ENCODE measurements at regions not wholly inside any gene's neighbourhood (a gene's known extent, or its start where the extent isn't known, plus 50 kb on each side); places are given as distances from the start of the nearest gene placed in this dataset.

DNA sequence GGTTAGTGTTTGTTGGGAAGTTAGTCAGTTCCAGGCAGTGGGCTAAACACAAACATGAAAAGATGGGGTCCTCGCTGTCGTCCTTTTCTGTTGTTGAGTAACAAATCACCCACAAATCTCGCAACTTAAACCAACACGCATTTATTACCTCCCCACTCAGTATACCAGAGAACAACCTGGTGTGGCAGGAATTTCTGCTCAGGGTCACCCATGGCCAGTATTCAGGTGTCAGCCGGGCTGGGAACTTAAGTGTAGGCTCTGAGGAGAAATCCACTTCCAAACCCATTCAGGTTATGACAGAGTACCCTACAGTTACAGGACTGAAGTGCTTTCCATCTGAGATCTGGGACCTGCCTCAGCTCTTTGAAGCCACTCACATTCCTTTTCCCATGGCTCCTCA is 73.6 kb upstream of the SP4 start:
- ChIA-PET CTCF (no interaction called here), POLR2A (no interaction called here)
- no peak for DNase-seq (ENCODE audit: extremely low spot score)
- TF ChIP-seq, protein P1, sequence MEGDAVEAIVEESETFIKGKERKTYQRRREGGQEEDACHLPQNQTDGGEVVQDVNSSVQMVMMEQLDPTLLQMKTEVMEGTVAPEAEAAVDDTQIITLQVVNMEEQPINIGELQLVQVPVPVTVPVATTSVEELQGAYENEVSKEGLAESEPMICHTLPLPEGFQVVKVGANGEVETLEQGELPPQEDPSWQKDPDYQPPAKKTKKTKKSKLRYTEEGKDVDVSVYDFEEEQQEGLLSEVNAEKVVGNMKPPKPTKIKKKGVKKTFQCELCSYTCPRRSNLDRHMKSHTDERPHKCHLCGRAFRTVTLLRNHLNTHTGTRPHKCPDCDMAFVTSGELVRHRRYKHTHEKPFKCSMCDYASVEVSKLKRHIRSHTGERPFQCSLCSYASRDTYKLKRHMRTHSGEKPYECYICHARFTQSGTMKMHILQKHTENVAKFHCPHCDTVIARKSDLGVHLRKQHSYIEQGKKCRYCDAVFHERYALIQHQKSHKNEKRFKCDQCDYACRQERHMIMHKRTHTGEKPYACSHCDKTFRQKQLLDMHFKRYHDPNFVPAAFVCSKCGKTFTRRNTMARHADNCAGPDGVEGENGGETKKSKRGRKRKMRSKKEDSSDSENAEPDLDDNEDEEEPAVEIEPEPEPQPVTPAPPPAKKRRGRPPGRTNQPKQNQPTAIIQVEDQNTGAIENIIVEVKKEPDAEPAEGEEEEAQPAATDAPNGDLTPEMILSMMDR (IDR thresholded peaks at IDR 0.05; ENCODE audit: control extremely low read depth, extremely low read depth, low read depth, missing control alignments) = no peak

DNA sequence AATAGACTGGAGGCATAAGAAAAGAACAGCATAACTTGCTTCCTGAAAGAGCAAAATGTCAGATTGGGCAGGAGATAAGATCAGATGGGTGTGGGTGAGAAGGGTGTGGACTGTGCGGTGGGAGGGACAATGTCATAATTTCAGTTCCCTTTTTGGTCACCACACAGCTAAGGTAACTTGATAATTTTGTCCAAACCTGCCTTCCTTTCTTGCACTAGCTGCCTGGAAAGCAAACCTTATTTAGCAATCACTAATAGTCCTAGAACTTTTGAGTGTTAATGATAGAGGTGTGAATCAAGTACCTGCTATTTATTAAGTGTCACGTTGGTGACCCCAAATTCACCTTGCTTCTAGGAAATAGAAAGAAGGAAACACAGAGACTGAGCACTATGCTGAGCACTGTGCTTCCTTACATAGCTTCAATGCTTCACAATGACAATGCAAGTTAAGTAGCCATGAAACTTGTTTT is 72.4 kb upstream of the SP4 start:
- POLR2A ChIA-PET = no interaction called here
- DNase-seq (ENCODE audit: extremely low spot score) = peak; percentile 64
- TF ChIP-seq, protein P1 (IDR thresholded peaks at IDR 0.05; ENCODE audit: control extremely low read depth, extremely low read depth, low read depth, missing control alignments) = no peak
- CTCF ChIA-PET = interaction anchor here (1.1 to 1.2 kb wide), 2 partner anchors 9 to 16 kb away, joined by 3 read pairs; no protein-coding TSS in a partner anchor

DNA sequence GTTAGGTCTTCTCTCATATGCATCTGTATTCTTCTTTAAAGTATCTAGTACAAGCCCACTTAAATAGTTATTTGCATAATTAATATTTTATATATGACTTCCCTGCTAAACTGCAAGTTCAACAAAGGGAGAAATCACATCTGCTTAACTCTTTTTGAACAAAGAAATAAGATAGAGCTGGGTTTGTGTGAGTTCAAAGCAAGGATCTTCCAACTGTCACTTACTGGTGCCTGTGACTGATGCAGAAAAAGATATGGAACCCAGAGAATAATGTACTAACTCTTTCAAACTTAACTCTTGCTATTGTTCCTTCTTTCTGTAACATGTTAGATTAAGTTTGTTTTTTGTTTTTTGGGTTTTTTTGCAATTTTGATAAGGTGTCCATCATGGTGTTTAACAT is 71.3 kb upstream of the SP4 start:
- ChIA-PET CTCF (interaction anchor here (1.0 to 1.9 kb wide), 2 partner anchors 10 to 14 kb away, joined by 3 to 6 read pairs; no protein-coding TSS in a partner anchor), POLR2A (no interaction called here)
- TF ChIP-seq, protein P1 (IDR thresholded peaks at IDR 0.05; ENCODE audit: control extremely low read depth, extremely low read depth, low read depth, missing control alignments) = no peak
- no peak for DNase-seq (ENCODE audit: extremely low spot score)

DNA sequence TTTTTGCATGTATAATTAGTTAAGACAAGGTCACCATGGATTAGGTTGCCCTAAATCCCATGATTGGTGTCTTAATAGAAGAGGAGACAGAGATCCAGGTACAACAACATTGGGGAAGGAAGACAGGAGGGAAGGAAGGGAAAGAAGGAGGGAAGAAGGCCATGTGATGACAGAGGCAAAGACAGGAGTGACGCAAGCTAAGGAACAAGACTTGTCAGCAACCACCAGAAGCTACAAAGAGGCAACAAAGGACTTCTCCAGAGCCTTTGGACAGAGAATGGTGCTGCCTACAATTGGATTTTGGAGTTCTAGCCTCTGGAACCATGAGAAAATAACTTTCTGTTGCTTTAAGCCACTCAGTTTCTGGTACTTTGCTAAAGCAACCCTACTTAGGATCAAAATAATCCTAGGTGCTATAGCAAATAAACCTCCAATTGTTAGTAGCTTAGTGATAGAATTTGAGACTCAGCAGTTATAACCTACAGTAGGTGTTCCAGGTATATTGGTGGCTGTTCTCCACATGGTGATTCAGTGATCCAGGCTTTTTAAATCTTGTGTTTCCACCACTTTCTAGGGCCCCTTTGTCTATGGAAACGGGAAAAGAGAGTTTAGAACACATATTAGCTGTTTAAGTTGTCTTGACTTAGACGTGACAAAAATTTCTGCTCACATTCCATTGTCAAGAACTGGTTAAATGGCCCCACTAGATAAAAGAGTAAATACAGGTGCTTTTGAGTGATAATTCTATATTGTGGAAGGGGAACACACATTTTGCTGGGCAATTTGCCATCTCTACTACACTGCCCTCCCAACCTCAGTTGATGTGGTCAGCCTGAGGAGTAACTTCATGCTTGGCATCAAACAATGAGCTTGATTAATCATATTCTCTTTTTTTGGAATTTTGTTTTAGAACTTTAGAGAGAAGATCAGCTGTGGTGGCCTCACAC is 70.5 kb upstream of the SP4 start:
- CTCF ChIA-PET = interaction anchor here (1.0 to 2.1 kb wide), 4 partner anchors 11 to 20 kb away, joined by 3 to 6 read pairs (median 4); no protein-coding TSS in a partner anchor
- DNase-seq (ENCODE audit: extremely low spot score) = no peak
- TF ChIP-seq, protein P1 (IDR thresholded peaks at IDR 0.05; ENCODE audit: control extremely low read depth, extremely low read depth, low read depth, missing control alignments) = no peak
- POLR2A ChIA-PET = no interaction called here

DNA sequence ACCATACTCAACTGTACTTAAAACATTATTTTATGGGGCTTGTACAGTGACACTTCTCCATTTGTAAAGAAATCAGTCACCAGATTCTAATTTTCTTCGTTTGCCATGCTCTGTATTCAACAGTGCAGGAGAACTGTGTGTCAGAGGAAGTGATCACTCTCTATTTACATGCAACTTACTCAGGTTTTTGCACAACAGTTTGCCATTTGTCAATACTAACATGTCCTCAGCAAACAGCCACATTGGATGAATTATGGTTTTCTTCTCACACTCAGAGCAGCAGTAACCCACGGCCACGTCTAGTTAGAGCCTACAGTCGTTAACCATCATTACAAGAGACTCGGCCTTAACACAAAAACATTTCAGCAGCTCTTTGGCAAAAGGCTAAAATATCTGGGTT is 69.2 kb upstream of the SP4 start:
- CTCF ChIA-PET = interaction anchor here (2.1 kb wide), 1 partner anchor 19 kb away, joined by 6 read pairs; no protein-coding TSS in a partner anchor
- POLR2A ChIA-PET = no interaction called here
- DNase-seq (ENCODE audit: extremely low spot score) = no peak

DNA sequence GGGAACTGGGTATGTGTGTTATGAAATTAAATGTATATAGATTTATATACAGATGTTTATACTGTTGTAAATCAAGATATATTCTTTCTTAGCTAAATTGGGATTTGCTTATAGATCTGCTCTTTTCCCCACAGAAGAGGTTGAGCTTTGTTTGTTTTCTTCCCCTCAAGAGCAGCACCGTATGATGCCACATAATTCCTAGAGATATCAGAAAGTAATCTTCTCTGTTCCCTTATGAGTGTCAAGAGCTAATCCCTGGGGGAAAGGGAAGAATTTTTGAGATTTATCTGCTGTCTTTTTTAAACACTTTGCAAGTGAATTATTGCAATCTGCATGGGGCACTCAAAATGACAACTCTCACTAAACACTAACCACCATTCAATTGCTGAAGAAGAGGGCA is 68.7 kb upstream of the SP4 start:
- POLR2A ChIA-PET = no interaction called here
- CTCF ChIA-PET = interaction anchor here (2.1 kb wide), 1 partner anchor 19 kb away, joined by 6 read pairs; no protein-coding TSS in a partner anchor
- no peak for DNase-seq (ENCODE audit: extremely low spot score)

More for the DNA sequence above, 69.2 kb upstream of the SP4 start:
- TF ChIP-seq, protein P1 (IDR thresholded peaks at IDR 0.05; ENCODE audit: control extremely low read depth, extremely low read depth, low read depth, missing control alignments) = no peak

More for the DNA sequence above, 68.7 kb upstream of the SP4 start:
- TF ChIP-seq, protein P1 (IDR thresholded peaks at IDR 0.05; ENCODE audit: control extremely low read depth, extremely low read depth, low read depth, missing control alignments) = no peak
